Stimulated activated naive CD8-positive, alpha-beta T cell treated with anti-CD3 and anti-CD28 coated beads, Interleukin-15, amount 100 ng/mL, for 72 hours (primary cell): ENCODE measurements at regions not wholly inside any gene's neighbourhood (a gene's known extent, or its start where the extent isn't known, plus 50 kb on each side); places are given as distances from the start of the nearest gene placed in this dataset.

ENCODE experiments used
- ATAC-seq: fragments of 150-1000 bp; cut with Tn5 transposase; 2 replicates; pipeline ENCODE4 v1.10.0; 2021; ENCODE audit warnings: mild to moderate bottlenecking, moderate library complexity
- DNase-seq, 2 donors: peaks; one replicate each; pipeline ENCODE4 v3.0.0; 2021 to 2022
- H3K27ac Mint-ChIP-seq, 2 donors: one replicate each; pipeline ENCODE4 v1.8.0; 2022; ENCODE audit warnings: mild to moderate bottlenecking in 2 of 2, mixed read lengths in 2 of 2, moderate library complexity in 2 of 2
- H3K27me3 Mint-ChIP-seq: one replicate; pipeline ENCODE4 v1.8.0; 2022; ENCODE audit warnings: mixed read lengths
- H3K4me1 Mint-ChIP-seq: one replicate; pipeline ENCODE4 v1.8.0; 2022; ENCODE audit warnings: mild to moderate bottlenecking, mixed read lengths
- H3K4me3 Mint-ChIP-seq, 2 donors: one replicate each; pipeline ENCODE4 v1.8.0; 2022; ENCODE audit warnings: mild to moderate bottlenecking in 2 of 2, mixed read lengths in 2 of 2, moderate library complexity in 1 of 2
- H3K9me3 Mint-ChIP-seq, 2 donors: one replicate each; pipeline ENCODE4 v1.8.0; 2022; ENCODE audit warnings: mixed read lengths in 2 of 2

- DNase-seq (no peak), ATAC-seq (no peak)
- Mint-ChIP-seq H3K4me1 (no peaks in the 10 kb centered on the region), H3K9me3 (peaks cover 21 to 22% of the 10 kb centered on the region in 2 donors), H3K27ac (no peak overlapping the region), H3K27me3 (no peaks in the 10 kb centered on the region), H3K4me3 (no peak overlapping the region)
These were observed 821.6 kb downstream of the TLE1 start for GRCh38 chr9:80867731-80868130.

DNA sequence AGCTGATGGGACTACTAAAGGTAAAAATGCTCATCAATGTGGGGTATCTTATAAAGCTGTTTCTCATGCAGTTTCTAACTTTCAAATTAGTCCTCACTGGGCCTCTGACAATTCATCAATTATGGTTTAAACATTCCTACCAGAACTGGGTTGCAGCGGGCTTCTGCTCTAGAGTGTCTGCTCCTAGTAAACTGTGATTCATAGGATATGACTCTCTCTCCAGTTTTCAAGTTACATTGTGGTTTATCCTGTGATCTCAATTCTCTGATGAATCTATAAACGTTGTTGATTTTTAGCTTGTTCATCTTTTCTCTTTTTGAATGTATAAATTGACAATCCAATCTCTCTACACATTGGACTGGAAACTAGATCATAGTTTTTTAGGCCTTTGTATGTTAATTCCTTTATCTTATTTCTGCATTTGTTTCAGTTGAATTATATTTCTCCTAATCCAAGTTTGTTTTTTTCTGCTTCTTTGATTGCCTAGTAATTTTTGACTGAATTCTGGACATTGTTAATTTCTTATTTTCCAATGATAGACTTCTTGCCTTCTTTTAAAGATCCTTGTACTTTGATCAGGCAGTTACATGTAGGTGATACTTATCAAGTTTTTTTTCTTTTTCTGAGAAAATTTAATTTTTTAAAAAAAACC lies 822.6 kb downstream of the TLE1 start:
- Mint-ChIP-seq H3K27me3 (no peaks in the 10 kb centered on the region), H3K4me1 (no peaks in the 10 kb centered on the region), H3K9me3 (peaks cover 21 to 22% of the 10 kb centered on the region in 2 donors), H3K27ac (no peak overlapping the region), H3K4me3 (no peak overlapping the region)
- no peak for DNase-seq
- no peak for ATAC-seq

- ATAC-seq (no peak), DNase-seq (no peak)
- Mint-ChIP-seq H3K27me3 (no peaks in the 10 kb centered on the region), H3K4me3 (no peak overlapping the region), H3K27ac (no peak overlapping the region), H3K4me1 (no peaks in the 10 kb centered on the region), H3K9me3 (peaks cover 21 to 22% of the 10 kb centered on the region in 2 donors)
These were observed 823.2 kb downstream of the TLE1 start for GRCh38 chr9:80866121-80866520.

DNA sequence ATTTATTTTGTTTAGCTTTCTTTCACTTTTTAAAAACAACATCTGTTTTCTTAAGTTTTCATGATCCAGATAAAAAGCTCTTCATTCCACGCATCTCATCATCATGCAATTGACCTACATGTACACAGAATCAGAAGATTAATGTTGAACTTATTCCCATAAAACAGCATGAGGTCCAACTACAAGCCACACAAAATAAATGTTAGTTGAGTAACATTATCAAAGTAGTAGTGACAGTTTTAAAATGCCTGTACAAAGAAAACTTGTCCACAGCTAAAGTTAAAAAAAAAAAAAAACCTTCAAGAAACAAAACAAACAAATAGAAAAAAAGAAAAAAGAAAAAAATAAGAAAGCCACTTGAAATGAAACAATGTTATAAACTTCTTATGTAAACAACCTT lies 846.3 kb downstream of the TLE1 start:
- ATAC-seq (no peak), DNase-seq (no peak)
- H3K9me3 Mint-ChIP-seq = peaks cover 4 to 8% of the 10 kb centered on the region in 2 donors
- H3K27ac Mint-ChIP-seq = no peak overlapping the region
- H3K27me3 Mint-ChIP-seq = no peaks in the 10 kb centered on the region
- H3K4me1 Mint-ChIP-seq = no peaks in the 10 kb centered on the region
- no peak overlapping the region for H3K4me3 Mint-ChIP-seq

DNA sequence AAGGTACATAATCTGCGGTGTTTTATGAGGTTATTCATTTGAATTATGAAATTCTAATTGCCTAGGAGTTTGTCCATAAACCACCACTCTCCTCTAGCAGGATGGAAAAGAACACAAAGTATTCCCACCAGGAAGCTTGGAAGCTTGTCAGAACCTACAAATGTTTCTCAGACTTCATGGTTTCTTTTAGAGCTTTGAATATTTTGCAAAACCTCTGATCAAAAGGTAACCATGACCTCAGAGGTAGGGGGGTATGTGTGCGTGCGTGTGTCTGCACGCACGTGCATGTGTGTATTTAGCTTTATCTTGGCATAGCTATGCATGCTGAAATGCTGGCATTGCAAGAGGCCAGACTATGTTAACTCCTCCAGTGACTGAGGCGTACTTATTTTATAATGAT lies 847.0 kb downstream of the TLE1 start:
- H3K27ac Mint-ChIP-seq = no peak overlapping the region
- H3K4me1 Mint-ChIP-seq = no peaks in the 10 kb centered on the region
- peaks cover 4 to 8% of the 10 kb centered on the region in 2 donors for H3K9me3 Mint-ChIP-seq
- H3K4me3 Mint-ChIP-seq = no peak overlapping the region
- no peaks in the 10 kb centered on the region for H3K27me3 Mint-ChIP-seq
- no peak for ATAC-seq
- no peak for DNase-seq

DNA sequence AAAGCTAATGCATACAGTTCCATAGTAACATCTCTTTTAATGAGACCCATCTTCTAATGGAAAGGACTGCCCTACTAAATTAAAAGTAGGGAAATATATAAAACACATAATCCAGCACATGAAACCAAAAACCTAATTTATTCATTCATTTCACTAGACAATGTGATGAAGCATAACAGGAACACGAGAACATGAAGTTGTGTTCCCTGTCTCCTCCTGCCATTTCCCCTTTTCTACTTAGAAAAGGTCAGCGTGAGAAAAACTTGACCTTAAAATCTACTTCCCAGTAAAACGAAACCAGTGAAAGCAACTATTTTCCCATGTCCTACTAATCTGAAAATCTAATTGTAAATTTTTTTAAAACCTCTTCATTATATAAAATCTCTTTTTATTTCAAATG lies 847.5 kb downstream of the TLE1 start:
- H3K27ac Mint-ChIP-seq = no peak overlapping the region
- no peak for ATAC-seq
- no peak for DNase-seq

GRCh38 chr9:80839821-80840675 lies 849.3 kb downstream of the TLE1 start:
- Mint-ChIP-seq H3K4me3 (no peak overlapping the region), H3K4me1 (no peaks in the 10 kb centered on the region)

More for the DNA sequence above, 847.5 kb downstream of the TLE1 start:
- no peaks in the 10 kb centered on the region for H3K4me1 Mint-ChIP-seq
- peaks cover 4 to 8% of the 10 kb centered on the region in 2 donors for H3K9me3 Mint-ChIP-seq
- no peak overlapping the region for H3K4me3 Mint-ChIP-seq
- no peaks in the 10 kb centered on the region for H3K27me3 Mint-ChIP-seq

DNA sequence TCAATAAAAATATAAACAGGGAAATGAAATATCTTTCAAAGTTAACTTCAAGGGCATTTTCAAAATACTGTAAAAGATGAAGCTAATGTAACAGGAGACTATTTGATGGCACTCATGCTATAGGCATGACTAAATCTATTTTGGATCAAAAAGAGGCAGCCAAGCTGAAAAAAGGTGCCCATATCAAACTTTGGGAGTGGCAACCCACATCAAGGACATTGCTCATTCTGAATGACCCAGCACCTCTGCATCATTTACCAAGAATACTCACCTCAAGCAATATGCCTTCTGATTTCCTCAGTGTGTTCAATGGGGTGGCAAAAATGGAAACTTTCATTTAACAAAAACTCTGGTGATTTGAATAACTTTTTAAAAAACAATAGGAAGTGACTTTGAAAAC lies 853.3 kb downstream of the TLE1 start:
- no peaks in the 10 kb centered on the region for H3K4me1 Mint-ChIP-seq
- H3K27ac Mint-ChIP-seq = no peak overlapping the region
- no peak overlapping the region for H3K4me3 Mint-ChIP-seq
- ATAC-seq (no peak), DNase-seq (no peak)
- H3K27me3 Mint-ChIP-seq = no peaks in the 10 kb centered on the region
- peaks cover under 1 to 2% of the 10 kb centered on the region in 2 donors for H3K9me3 Mint-ChIP-seq

More at GRCh38 chr9:80839821-80840675, 849.3 kb downstream of the TLE1 start:
- H3K27ac Mint-ChIP-seq = no peak overlapping the region
- no peaks in the 10 kb centered on the region for H3K9me3 Mint-ChIP-seq
- DNase-seq = no peak
- no peaks in the 10 kb centered on the region for H3K27me3 Mint-ChIP-seq
- ATAC-seq = no peak

- Mint-ChIP-seq H3K9me3 (peaks cover 9 to 15% of the 10 kb centered on the region in 2 donors), H3K27ac (no peak overlapping the region), H3K4me3 (no peak overlapping the region), H3K27me3 (no peaks in the 10 kb centered on the region), H3K4me1 (no peaks in the 10 kb centered on the region)
- DNase-seq (no peak), ATAC-seq (no peak)
These were observed 857.6 kb downstream of the TLE1 start for GRCh38 chr9:80831751-80832150.

GRCh38 chr9:80811656-80812055 lies 877.7 kb downstream of the TLE1 start:
- Mint-ChIP-seq H3K27me3 (no peaks in the 10 kb centered on the region), H3K4me3 (no peak overlapping the region), H3K4me1 (no peaks in the 10 kb centered on the region), H3K27ac (no peak overlapping the region), H3K9me3 (peaks cover 1 to 4% of the 10 kb centered on the region in 2 donors)
- DNase-seq = no peak
- ATAC-seq = no peak

DNA sequence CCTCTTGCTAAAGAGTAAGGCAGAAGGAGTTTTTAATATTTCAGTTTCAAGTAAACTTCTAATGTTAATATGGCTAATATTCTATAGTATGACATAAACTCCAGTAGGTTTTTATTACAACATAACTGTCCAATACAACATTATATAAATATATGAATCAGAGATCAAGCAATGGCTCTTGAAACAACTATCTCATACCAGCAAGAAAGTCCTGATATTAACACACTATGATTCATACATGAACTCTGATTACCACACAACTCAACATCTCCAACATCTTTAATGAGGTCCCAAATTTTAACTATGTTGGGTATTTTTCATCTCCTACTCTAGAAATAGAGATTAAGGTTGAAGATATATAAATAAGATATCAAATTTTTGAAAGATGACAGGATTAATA lies 878.3 kb downstream of the TLE1 start:
- Mint-ChIP-seq H3K4me1 (no peaks in the 10 kb centered on the region), H3K27me3 (no peaks in the 10 kb centered on the region), H3K4me3 (no peak overlapping the region), H3K27ac (no peak overlapping the region), H3K9me3 (peaks cover 0 to 4% of the 10 kb centered on the region in 2 donors)
- no peak for DNase-seq
- ATAC-seq = no peak

- H3K4me1 Mint-ChIP-seq = no peaks in the 10 kb centered on the region
- H3K27ac Mint-ChIP-seq = no peak overlapping the region
- no peak overlapping the region for H3K4me3 Mint-ChIP-seq
- ATAC-seq (no peak), DNase-seq (no peak)
- no peaks in the 10 kb centered on the region for H3K9me3 Mint-ChIP-seq
- no peaks in the 10 kb centered on the region for H3K27me3 Mint-ChIP-seq
These were observed 882.7 kb downstream of the TLE1 start for GRCh38 chr9:80806671-80807070.

DNA sequence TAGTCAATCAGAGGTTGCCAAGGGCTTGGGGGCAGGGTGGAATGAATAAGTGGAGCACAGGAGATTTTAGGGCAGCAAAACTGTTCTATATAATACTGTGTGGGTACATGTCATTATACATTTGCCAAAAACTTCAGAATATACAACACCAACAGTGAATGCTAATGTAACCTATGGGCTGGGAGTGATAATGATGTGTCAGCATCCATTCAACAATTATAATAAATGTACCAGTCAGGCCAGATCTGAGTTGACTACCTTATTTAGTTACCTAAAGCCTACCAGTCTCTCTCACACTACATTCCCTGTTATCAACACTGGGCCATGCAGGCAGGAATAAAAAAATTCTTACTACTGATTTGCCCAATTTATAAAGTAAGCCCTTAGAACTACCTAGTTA lies 884.5 kb downstream of the TLE1 start:
- ATAC-seq (no peak), DNase-seq (no peak)
- H3K4me3 Mint-ChIP-seq = no peak overlapping the region
- no peak overlapping the region for H3K27ac Mint-ChIP-seq
- H3K27me3 Mint-ChIP-seq = no peaks in the 10 kb centered on the region
- H3K9me3 Mint-ChIP-seq = peaks cover 0 to 7% of the 10 kb centered on the region in 2 donors
- H3K4me1 Mint-ChIP-seq = no peaks in the 10 kb centered on the region

DNA sequence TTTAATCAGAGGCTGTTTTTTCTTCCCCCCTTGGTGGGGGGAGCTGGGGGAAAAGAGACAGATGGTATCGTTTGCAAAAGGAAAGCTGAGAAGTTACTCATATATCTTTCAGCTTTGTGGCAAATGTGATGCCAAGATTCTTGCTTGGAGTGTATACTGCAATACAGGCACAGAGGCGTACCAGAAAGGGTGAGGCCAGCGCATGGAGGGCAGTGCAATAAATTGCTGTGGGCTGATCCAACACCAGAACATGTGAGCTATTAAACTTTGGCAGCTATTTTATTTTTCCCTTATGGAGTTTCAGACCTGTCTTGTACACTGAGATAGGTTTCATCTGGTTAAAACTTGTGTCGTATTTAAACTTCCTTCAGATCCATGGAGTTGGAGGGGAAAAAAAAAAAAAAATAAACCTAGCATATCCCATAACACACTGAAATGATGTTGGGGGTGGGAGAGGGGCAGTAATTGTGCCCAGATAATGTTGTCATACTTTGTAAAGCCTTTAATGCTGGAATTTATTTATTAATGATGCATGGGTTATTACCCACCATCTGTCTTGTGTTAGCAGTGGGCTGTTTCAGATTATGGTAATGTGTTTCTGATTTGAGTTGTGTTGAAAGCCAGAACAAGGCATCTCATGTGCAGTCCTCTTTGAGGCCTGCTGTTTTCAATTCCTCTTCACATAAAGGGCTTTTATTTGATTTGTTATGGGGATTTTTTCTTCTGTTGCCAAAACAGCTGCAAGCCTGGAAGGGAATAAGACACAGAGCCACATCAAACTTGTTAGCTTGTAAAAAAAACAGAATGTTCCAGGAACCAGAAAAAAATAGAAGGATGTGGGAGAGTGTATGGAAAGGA lies 891.3 kb downstream of the TLE1 start:
- DNase-seq = no peak
- Mint-ChIP-seq H3K27me3 (no peaks in the 10 kb centered on the region), H3K9me3 (peaks cover 0 to 12% of the 10 kb centered on the region in 2 donors), H3K4me1 (no peaks in the 10 kb centered on the region), H3K27ac (no peak overlapping the region), H3K4me3 (no peak overlapping the region)
- ATAC-seq = no peak

DNA sequence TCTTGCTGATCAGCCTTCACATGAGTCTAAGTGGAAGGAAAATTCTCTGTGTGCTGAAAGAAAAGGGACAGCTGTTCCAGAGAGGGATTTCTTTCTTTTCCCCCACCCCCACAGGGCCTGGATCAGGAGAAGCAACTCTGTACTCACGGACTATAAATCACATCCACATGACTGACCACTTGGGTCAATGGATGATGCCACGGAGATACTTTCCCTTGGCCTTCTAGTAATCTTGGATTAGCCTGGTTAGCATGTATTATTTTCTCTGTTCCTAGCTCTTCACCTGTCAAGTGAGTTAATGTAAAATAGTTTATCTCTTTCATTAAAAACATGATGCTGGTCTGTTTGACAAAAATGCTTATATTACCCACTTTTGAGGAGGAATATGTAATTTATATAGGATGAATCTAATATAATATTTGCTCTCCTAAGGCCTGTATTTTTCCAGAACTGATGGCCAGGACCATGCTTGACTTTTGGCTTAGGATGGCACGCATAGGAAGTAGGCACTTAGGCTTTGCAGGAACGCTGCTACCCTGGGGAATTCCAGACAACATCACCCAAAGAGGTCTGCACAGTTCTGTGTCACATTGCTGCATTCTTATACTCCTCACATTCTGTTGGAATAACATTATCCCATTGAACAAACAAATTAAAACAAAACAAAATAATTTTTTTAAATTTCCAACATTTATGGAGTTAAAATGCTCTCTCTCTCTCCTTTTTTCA lies 892.1 kb downstream of the TLE1 start:
- no peak for DNase-seq
- Mint-ChIP-seq H3K9me3 (peaks cover 0 to 12% of the 10 kb centered on the region in 2 donors), H3K27me3 (no peaks in the 10 kb centered on the region), H3K4me3 (no peak overlapping the region), H3K4me1 (no peaks in the 10 kb centered on the region), H3K27ac (no peak overlapping the region)
- ATAC-seq = no peak
